CD14-positive monocyte (primary cell): ENCODE measurements at regions not wholly inside any gene's neighbourhood (a gene's known extent, or its start where the extent isn't known, plus 50 kb on each side); places are given as distances from the start of the nearest gene placed in this dataset.

ENCODE experiments used
- DNase-seq, 3 donors: peaks; one replicate each; pipeline ENCODE4 v3.0.0-alpha.2; 2011 to 2022
- H2AFZ ChIP-seq: 2 replicates; pipeline ENCODE4 v1.6.0; 2012; ENCODE audit warnings: mild to moderate bottlenecking, low read depth, low read length, inconsistent platforms; ENCODE audit not compliant: insufficient read depth, poor library complexity, severe bottlenecking
- H3K27ac ChIP-seq, 2 donors: 1 replicate in 1 of 2; 2 replicates in 1 of 2; pipeline ENCODE4 v1.5.1; 2012 to 2013; ENCODE audit warnings: low read length in 2 of 2, control low read depth in 1 of 2, inconsistent platforms in 1 of 2, low read depth in 1 of 2, mild to moderate bottlenecking in 1 of 2
- H3K27me3 ChIP-seq, 2 donors: one replicate each; pipeline versions ENCODE4 v1.6.0 to v1.6.1; 2011 to 2013; ENCODE audit warnings: low read length in 2 of 2; ENCODE audit not compliant: control insufficient read depth in 2 of 2, insufficient read depth in 2 of 2
- H3K36me3 ChIP-seq, 2 donors: replicated peaks in 1 of 2; 1 replicate in 1 of 2; 2 replicates in 1 of 2; pipeline versions ENCODE4 v1.5.1 to v1.6.1; 2012 to 2013; ENCODE audit warnings: low read length in 2 of 2, control low read depth in 1 of 2, inconsistent platforms in 1 of 2, mild to moderate bottlenecking in 1 of 2; ENCODE audit not compliant: insufficient read depth in 2 of 2, control insufficient read depth in 1 of 2
- H3K4me1 ChIP-seq, 2 donors: 1 replicate in 1 of 2; 2 replicates in 1 of 2; pipeline versions ENCODE4 v1.5.1 to v1.6.1; 2012 to 2013; ENCODE audit warnings: low read length in 2 of 2, control low read depth in 1 of 2, inconsistent platforms in 1 of 2, mild to moderate bottlenecking in 1 of 2, moderate library complexity in 1 of 2; ENCODE audit not compliant: insufficient read depth in 2 of 2, control insufficient read depth in 1 of 2
- H3K4me2 ChIP-seq: replicated peaks from 2 replicates; pipeline ENCODE3; 2012; ENCODE audit warnings: low read length, moderate library complexity, mild to moderate bottlenecking; ENCODE audit not compliant: poor library complexity, severe bottlenecking; ENCODE audit errors: extremely low read depth
- H3K4me3 ChIP-seq, 3 experiments: fragments of 200-600 bp in 1 of 3; sonication (generic) in 1 of 3; replicated peaks in 1 of 3; 1 replicate in 2 of 3; 2 replicates in 1 of 3; pipeline ENCODE4 v1.5.1; 2011 to 2013; ENCODE audit warnings: low read length in 3 of 3, mild to moderate bottlenecking in 3 of 3, control low read depth in 2 of 3, low read depth in 2 of 3, inconsistent platforms in 1 of 3, moderate library complexity in 1 of 3
- H3K79me2 ChIP-seq: 2 replicates; pipeline ENCODE4 v1.6.0; 2012; ENCODE audit warnings: mild to moderate bottlenecking, control low read depth, inconsistent platforms, low read length, moderate library complexity; ENCODE audit not compliant: insufficient read depth
- H3K9ac ChIP-seq: 2 replicates; pipeline ENCODE4 v1.6.0; 2017; ENCODE audit warnings: low read length, mild to moderate bottlenecking; ENCODE audit not compliant: insufficient read depth, poor library complexity, severe bottlenecking
- H3K9me3 ChIP-seq, 2 donors: replicated peaks in 1 of 2; 1 replicate in 1 of 2; 2 replicates in 1 of 2; pipeline versions ENCODE4 v1.5.1 to v1.6.1; 2012 to 2013; ENCODE audit warnings: low read length in 2 of 2, control low read depth in 1 of 2; ENCODE audit not compliant: control insufficient read depth in 1 of 2, insufficient read depth in 1 of 2
- H4K20me1 ChIP-seq: 2 replicates; pipeline ENCODE4 v1.6.0; 2012; ENCODE audit warnings: mild to moderate bottlenecking, low read length, control low read depth, moderate library complexity; ENCODE audit not compliant: insufficient read depth
- H3K27ac Mint-ChIP-seq, 7 donors: one replicate each; pipeline ENCODE4 v1.8.0; 2020; ENCODE audit warnings: mild to moderate bottlenecking in 7 of 7, mixed read lengths in 7 of 7, moderate library complexity in 6 of 7, inconsistent platforms in 2 of 7
- H3K27me3 Mint-ChIP-seq, 3 donors: one replicate each; pipeline ENCODE4 v1.8.0; 2021 to 2022; ENCODE audit warnings: low read depth in 3 of 3, mild to moderate bottlenecking in 3 of 3, mixed read lengths in 3 of 3, moderate library complexity in 3 of 3, inconsistent platforms in 1 of 3
- H3K36me3 Mint-ChIP-seq, 2 donors: one replicate each; pipeline ENCODE4 v1.8.0; 2020; ENCODE audit warnings: mixed read lengths in 2 of 2, inconsistent platforms in 1 of 2, mild to moderate bottlenecking in 1 of 2
- H3K4me1 Mint-ChIP-seq: one replicate; pipeline ENCODE4 v1.8.0; 2020; ENCODE audit warnings: mild to moderate bottlenecking, mixed read lengths
- H3K4me3 Mint-ChIP-seq, 2 donors: one replicate each; pipeline ENCODE4 v1.8.0; 2020; ENCODE audit warnings: mild to moderate bottlenecking in 2 of 2, mixed read lengths in 2 of 2, moderate library complexity in 1 of 2
- H3K9me3 Mint-ChIP-seq, 7 donors: one replicate each; pipeline ENCODE4 v1.8.0; 2020 to 2022; ENCODE audit warnings: mixed read lengths in 7 of 7, mild to moderate bottlenecking in 6 of 7, moderate library complexity in 6 of 7, inconsistent platforms in 2 of 7
- CTCF ChIP-seq: fragments of 200-600 bp; IDR thresholded peaks from one replicate; pipeline ENCODE4 v1.8.0; 2022; ENCODE audit warnings: antibody characterized with exemption, mild to moderate bottlenecking
- WGBS: methylation state at CpG from one replicate; pipeline ENCODE4 v1.1.5; 2013; ENCODE audit warnings: missing lambda C conversion rate; ENCODE audit not compliant: insufficient coverage; 5-methylcytosine and 5-hydroxymethylcytosine counted together
- intact Hi-C, 2 donors: fragments of 100-400 bp; cut with micrococcal nuclease; formaldehyde crosslinking; loops; one replicate each; pipeline versions ENCODE4 v1.15.0 to v1.15.1; 2023

- Mint-ChIP-seq H3K27me3 (peaks cover 0 to 2% (median 0%) of the 10 kb centered on the region in 3 donors), H3K4me3 (no peak overlapping the region), H3K36me3 (no peaks in the 10 kb centered on the region), H3K4me1 (peaks cover 11% of the 10 kb centered on the region), H3K27ac (no peak overlapping the region), H3K9me3 (peaks cover 0 to 2% (median 0%) of the 10 kb centered on the region in 7 donors)
- H3K36me3 ChIP-seq, result no peaks in the 10 kb centered on the region
- DNase-seq, result no peak
- no peak overlapping the region for H3K4me3 ChIP-seq
- H2AFZ ChIP-seq, result no peak overlapping the region
- intact Hi-C loops, result loop anchor here in 1 of 2 donors (10.0 kb wide), 1 partner anchor 433 kb away; no protein-coding TSS in a partner anchor
- peaks cover 3% of the 10 kb centered on the region in 2 donors for H3K4me1 ChIP-seq
- no peaks in the 10 kb centered on the region for H3K9me3 ChIP-seq
- no peaks in the 10 kb centered on the region for H3K79me2 ChIP-seq
- H3K4me2 ChIP-seq, result no peak overlapping the region
- WGBS, result 100% methylated on average over 1 of the region's 2 CpGs
- no peak for TF ChIP-seq CTCF
- H3K27ac ChIP-seq, result no peak overlapping the region
- no peak overlapping the region for H3K9ac ChIP-seq
- H3K27me3 ChIP-seq, result no peaks in the 10 kb centered on the region
- H4K20me1 ChIP-seq, result no peaks in the 10 kb centered on the region
These were observed 194.0 kb upstream of the SLC16A7 start for GRCh38 chr12:59401862-59402261.

GRCh38 chr12:59398164-59398563, 197.7 kb upstream of the SLC16A7 start:
- no peak overlapping the region for H3K4me3 Mint-ChIP-seq
- Histone ChIP-seq H3K9me3 (no peaks in the 10 kb centered on the region), H3K36me3 (no peaks in the 10 kb centered on the region), H3K27ac (no peak overlapping the region), H3K9ac (no peak overlapping the region), H3K4me2 (no peak overlapping the region), H3K27me3 (no peaks in the 10 kb centered on the region), H2AFZ (no peak overlapping the region), H3K4me1 (no peaks in the 10 kb centered on the region), H3K4me3 (no peak overlapping the region), H4K20me1 (no peaks in the 10 kb centered on the region), H3K79me2 (no peaks in the 10 kb centered on the region)
- H3K4me1 Mint-ChIP-seq, result peaks cover 1% of the 10 kb centered on the region
- peaks cover 0 to 2% (median 0%) of the 10 kb centered on the region in 3 donors for H3K27me3 Mint-ChIP-seq
- WGBS, result 100% methylated on average over 1 of the region's 1 CpG
- H3K9me3 Mint-ChIP-seq, result peaks cover 0 to 5% (median 2%) of the 10 kb centered on the region in 7 donors
- TF ChIP-seq CTCF, result no peak
- H3K36me3 Mint-ChIP-seq, result no peaks in the 10 kb centered on the region
- intact Hi-C loops, result loop anchor here in 1 of 2 donors (10.0 kb wide), 1 partner anchor 437 kb away; no protein-coding TSS in a partner anchor
- DNase-seq, result no peak
- no peak overlapping the region for H3K27ac Mint-ChIP-seq
